SKM-1 (cell line): ENCODE measurements at regions not wholly inside any gene's neighbourhood (a gene's known extent, or its start where the extent isn't known, plus 50 kb on each side); places are given as distances from the start of the nearest gene placed in this dataset.
"Not testable (repeated sequence)": the region's sequence is repeated elsewhere in the genome, so short reads cannot be mapped to it uniquely, and the experiment has no call there.

Experiments used
- DNase-seq: peaks from one replicate; lab custom pipeline; 2025; ENCODE audit not compliant: unreplicated experiment; lab: John Stamatoyannopoulos, UW

- not testable (repeated sequence) for DNase-seq
Measured at GRCh38 chr16:88162778-88163177, 211.5 kb downstream of the BANP start.

GRCh38 chr16:88164196-88165039 lies 213.2 kb downstream of the BANP start:
- DNase-seq = not testable (repeated sequence)

- not testable (repeated sequence) for DNase-seq
Measured at GRCh38 chr16:88165040-88165544, 213.9 kb downstream of the BANP start.

- DNase-seq = not testable (repeated sequence)
Measured at GRCh38 chr16:88165683-88166082, 214.4 kb downstream of the BANP start.

GRCh38 chr16:88166209-88166773 lies 215.1 kb downstream of the BANP start:
- DNase-seq = not testable (repeated sequence)

- DNase-seq = not testable (repeated sequence)
Measured at GRCh38 chr16:88167798-88168556, 214.8 kb upstream of the ZNF469 start.

- DNase-seq = not testable (repeated sequence)
Measured at GRCh38 chr16:88168557-88168949, 214.2 kb upstream of the ZNF469 start.

- DNase-seq = not testable (repeated sequence)
Measured at GRCh38 chr16:88169136-88169830, 213.5 kb upstream of the ZNF469 start.

- DNase-seq = not testable (repeated sequence)
Measured at GRCh38 chr16:88169831-88170165, 213.0 kb upstream of the ZNF469 start.

- peak; percentile 1 for DNase-seq
Measured at GRCh38 chr16:88170528-88170991, 212.2 kb upstream of the ZNF469 start.

- DNase-seq = not testable (repeated sequence)
Measured at GRCh38 chr16:88171126-88171525, 211.6 kb upstream of the ZNF469 start.

- not testable (repeated sequence) for DNase-seq
Measured at GRCh38 chr16:88176184-88176583, 206.6 kb upstream of the ZNF469 start.

GRCh38 chr16:88176591-88177180 lies 206.1 kb upstream of the ZNF469 start:
- not testable (repeated sequence) for DNase-seq

GRCh38 chr16:88178251-88178650 lies 204.5 kb upstream of the ZNF469 start:
- not testable (repeated sequence) for DNase-seq

- not testable (repeated sequence) for DNase-seq
Measured at GRCh38 chr16:88178896-88179295, 203.9 kb upstream of the ZNF469 start.

GRCh38 chr16:88182967-88183881 lies 199.5 kb upstream of the ZNF469 start:
- not testable (repeated sequence) for DNase-seq

GRCh38 chr16:88184053-88184452 lies 198.7 kb upstream of the ZNF469 start:
- not testable (repeated sequence) for DNase-seq

- DNase-seq = not testable (repeated sequence)
Measured at GRCh38 chr16:88184566-88185355, 198.0 kb upstream of the ZNF469 start.
